HEK293T (cell line): ENCODE measurements at regions not wholly inside any gene's neighbourhood (a gene's known extent, or its start where the extent isn't known, plus 50 kb on each side); places are given as distances from the start of the nearest gene placed in this dataset.
"Not testable (repeated sequence)": the region's sequence is repeated elsewhere in the genome, so short reads cannot be mapped to it uniquely, and the experiment has no call there.

Source experiments
- FOXM1 ChIP-seq: fragments of 450-650 bp; IDR thresholded peaks from 2 replicates; pipeline ENCODE4 v1.6.1; 2017; ENCODE audit warnings: mild to moderate bottlenecking, borderline replicate concordance
- LEF1 ChIP-seq: fragments of 450-650 bp; IDR thresholded peaks from 2 replicates; pipeline ENCODE4 v1.6.1; 2017; ENCODE audit warnings: mild to moderate bottlenecking, borderline replicate concordance

- TF ChIP-seq FOXM1, LEF1: not testable (repeated sequence)
These were observed 130.9 kb downstream of the LAT start for GRCh38 chr16:29115802-29116141.
